Vagina (tissue), 2 donors: ENCODE measurements at regions not wholly inside any gene's neighbourhood (a gene's known extent, or its start where the extent isn't known, plus 50 kb on each side); places are given as distances from the start of the nearest gene placed in this dataset.

Experiments
- POLR2AphosphoS5 ChIP-seq, 2 donors: sonication (generic); formaldehyde crosslinking; IDR thresholded peaks; one replicate each; pipeline ENCODE4 v1.9.0; 2017; ENCODE audit warnings: antibody characterized with exemption in 2 of 2, mild to moderate bottlenecking in 2 of 2, low read depth in 1 of 2; ENCODE audit not compliant: insufficient read depth in 1 of 2
- TF ChIP-seq, protein P1 (sequence below), 3 experiments: fragments of 450-650 bp in 2 of 3; fragments of 200-600 bp in 1 of 3; sonication (generic) in 1 of 3; IDR thresholded peaks; one replicate each; pipeline ENCODE4 v1.5.1; 2017 to 2019; ENCODE audit warnings: antibody characterized with exemption in 3 of 3, mild to moderate bottlenecking in 2 of 3, moderate library complexity in 2 of 3

DNA sequence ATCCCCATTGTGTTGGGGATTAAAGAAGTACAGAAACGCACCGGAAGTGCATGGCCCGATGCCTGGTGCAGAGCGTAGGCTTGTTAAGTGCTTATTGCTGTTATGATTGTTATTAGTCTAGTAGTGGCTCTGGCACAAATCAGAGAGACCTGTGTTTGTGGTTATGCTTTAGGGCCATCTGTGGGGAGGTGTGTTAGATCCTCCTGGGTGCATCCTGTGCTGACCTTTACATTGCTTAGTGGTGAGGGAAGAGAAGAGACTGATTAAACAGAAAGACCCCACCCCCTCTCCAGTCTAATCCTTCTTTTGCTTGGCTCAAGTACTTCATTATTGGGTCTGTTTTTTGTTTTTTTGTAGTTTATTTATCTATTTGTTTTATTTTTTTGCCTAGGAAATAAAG is 112.7 kb upstream of the SPRY4 start:
- TF ChIP-seq POLR2AphosphoS5 (IDR thresholded peaks at IDR 0.05; ENCODE audit: insufficient read depth in 1 of 2, low read depth in 1 of 2), result no peak
- TF ChIP-seq, protein P1, sequence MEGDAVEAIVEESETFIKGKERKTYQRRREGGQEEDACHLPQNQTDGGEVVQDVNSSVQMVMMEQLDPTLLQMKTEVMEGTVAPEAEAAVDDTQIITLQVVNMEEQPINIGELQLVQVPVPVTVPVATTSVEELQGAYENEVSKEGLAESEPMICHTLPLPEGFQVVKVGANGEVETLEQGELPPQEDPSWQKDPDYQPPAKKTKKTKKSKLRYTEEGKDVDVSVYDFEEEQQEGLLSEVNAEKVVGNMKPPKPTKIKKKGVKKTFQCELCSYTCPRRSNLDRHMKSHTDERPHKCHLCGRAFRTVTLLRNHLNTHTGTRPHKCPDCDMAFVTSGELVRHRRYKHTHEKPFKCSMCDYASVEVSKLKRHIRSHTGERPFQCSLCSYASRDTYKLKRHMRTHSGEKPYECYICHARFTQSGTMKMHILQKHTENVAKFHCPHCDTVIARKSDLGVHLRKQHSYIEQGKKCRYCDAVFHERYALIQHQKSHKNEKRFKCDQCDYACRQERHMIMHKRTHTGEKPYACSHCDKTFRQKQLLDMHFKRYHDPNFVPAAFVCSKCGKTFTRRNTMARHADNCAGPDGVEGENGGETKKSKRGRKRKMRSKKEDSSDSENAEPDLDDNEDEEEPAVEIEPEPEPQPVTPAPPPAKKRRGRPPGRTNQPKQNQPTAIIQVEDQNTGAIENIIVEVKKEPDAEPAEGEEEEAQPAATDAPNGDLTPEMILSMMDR (IDR thresholded peaks at IDR 0.05), result no peak
